PC-3 (cell line): ENCODE measurements at regions not wholly inside any gene's neighbourhood (a gene's known extent, or its start where the extent isn't known, plus 50 kb on each side); places are given as distances from the start of the nearest gene placed in this dataset.
A peak's percentile ranks its signal among the peaks of the same experiment; 100 is the strongest.

Experiments used
- ATAC-seq: fragments of 200-7000 bp; cut with Tn5 transposase; 2 replicates; pipeline ENCODE4 v1.9.1; 2020; ENCODE audit warnings: mild to moderate bottlenecking, moderate library complexity
- BruUV-seq: library from RNA; stranded (reverse); fragments of 400-500 nt; replicated peaks from 2 replicates; lab custom pipeline; 2021; lab: Mats Ljungman, UMichigan
- CTCF ChIA-PET: fragments of 300-600 bp; sonication (Branson Sonifier 250); formaldehyde crosslinking; loops from one replicate; lab custom pipeline; 2022; ENCODE audit warnings: antibody characterized with exemption; lab: Charles Lee
- POLR2A ChIA-PET: fragments of 300-600 bp; sonication (Branson Sonifier 250); formaldehyde crosslinking; loops from one replicate; lab custom pipeline; 2022; ENCODE audit warnings: antibody characterized with exemption; ENCODE audit not compliant: unreplicated experiment; lab: Charles Lee
- DNase-seq: peaks from one replicate; pipeline ENCODE4 v3.0.0-alpha.2; 2015
- H2AFZ ChIP-seq: fragments of 300-600 bp; sonication (generic); 2 replicates; pipeline ENCODE4 v1.6.0; 2016; ENCODE audit warnings: antibody characterized with exemption, low read length
- H3F3A ChIP-seq: fragments of 300-600 bp; sonication (generic); one replicate; pipeline ENCODE4 v1.6.0; 2017; ENCODE audit warnings: antibody characterized with exemption, low read length, control low read depth, mild to moderate bottlenecking; ENCODE audit not compliant: unreplicated experiment
- H3K27ac ChIP-seq: fragments of 300-600 bp; sonication (generic); 2 replicates; pipeline ENCODE4 v1.5.1; 2016; ENCODE audit warnings: mild to moderate bottlenecking, low read length
- H3K27me3 ChIP-seq: fragments of 300-600 bp; sonication (generic); 2 replicates; pipeline ENCODE4 v1.6.1; 2016; ENCODE audit warnings: low read length, mixed read lengths
- H3K36me3 ChIP-seq: fragments of 300-600 bp; sonication (generic); 2 replicates; pipeline ENCODE4 v1.6.1; 2016; ENCODE audit warnings: low read depth, mixed run types, low read length, mixed read lengths
- H3K4me1 ChIP-seq: fragments of 300-600 bp; sonication (generic); 2 replicates; pipeline ENCODE4 v1.5.1; 2016; ENCODE audit warnings: low read length; ENCODE audit not compliant: insufficient read depth
- H3K4me2 ChIP-seq: fragments of 300-600 bp; sonication (generic); 2 replicates; pipeline ENCODE4 v1.6.0; 2016; ENCODE audit warnings: low read length
- H3K4me3 ChIP-seq: fragments of 300-600 bp; sonication (generic); 2 replicates; pipeline ENCODE4 v1.5.1; 2016; ENCODE audit warnings: mild to moderate bottlenecking, low read length, mixed read lengths
- H3K79me2 ChIP-seq: fragments of 300-600 bp; sonication (generic); 2 replicates; pipeline ENCODE4 v1.6.1; 2017; ENCODE audit warnings: low read length, mixed read lengths
- H3K9ac ChIP-seq: fragments of 300-600 bp; sonication (generic); 2 replicates; pipeline ENCODE4 v1.6.0; 2016; ENCODE audit warnings: mild to moderate bottlenecking, low read length
- H3K9me2 ChIP-seq: fragments of 300-600 bp; sonication (generic); replicated peaks from 2 replicates; pipeline ENCODE4 v1.6.1; 2016; ENCODE audit warnings: mixed run types, low read length, mixed read lengths
- H3K9me3 ChIP-seq: fragments of 300-600 bp; sonication (generic); 2 replicates; pipeline ENCODE4 v1.6.1; 2016; ENCODE audit warnings: low read length, mixed read lengths
- H4K20me1 ChIP-seq: fragments of 300-600 bp; sonication (generic); 2 replicates; pipeline ENCODE4 v1.6.1; 2016; ENCODE audit warnings: low read length, mixed read lengths
- EZH2 ChIP-seq: fragments of 300-600 bp; sonication (generic); IDR thresholded peaks from one replicate; pipeline ENCODE4 v1.6.1; 2017; ENCODE audit warnings: antibody characterized with exemption, mild to moderate bottlenecking, low read length; ENCODE audit not compliant: unreplicated experiment
- EZH2phosphoT487 ChIP-seq: fragments of 300-600 bp; sonication (generic); IDR thresholded peaks from 2 replicates; pipeline ENCODE4 v1.6.1; 2018; ENCODE audit warnings: mild to moderate bottlenecking, antibody characterized with exemption, low read length, borderline replicate concordance
- intact Hi-C: fragments of 100-400 bp; cut with micrococcal nuclease; formaldehyde crosslinking; loops from 2 replicates; pipeline ENCODE4 v1.9.0; 2023
- TF ChIP-seq, protein P1 (sequence below): fragments of 300-600 bp; sonication (generic); conservative IDR thresholded peaks from 2 replicates; pipeline ENCODE4 v1.5.1; 2017; ENCODE audit warnings: antibody characterized with exemption, low read depth, mild to moderate bottlenecking, low read length

DNA sequence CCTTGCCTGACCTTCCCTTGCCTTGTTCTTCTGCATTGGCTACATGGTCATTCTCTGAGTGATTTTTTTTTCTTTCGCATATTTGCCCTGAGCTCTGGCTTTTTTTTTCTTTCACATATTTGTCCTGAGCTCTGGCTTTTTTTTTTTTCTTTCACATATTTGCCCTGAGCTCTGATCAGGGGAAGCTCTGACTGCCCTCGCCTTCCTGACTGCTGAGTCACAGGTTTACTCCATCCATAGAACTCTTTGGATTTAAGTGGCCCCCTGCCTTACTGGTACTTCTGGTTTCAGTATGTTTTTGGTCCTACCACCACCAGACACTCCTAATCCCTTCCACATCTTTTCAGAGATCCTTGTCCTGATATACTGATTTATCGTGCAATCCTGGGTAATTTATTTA lies 201.1 kb downstream of the OGFRL1 start:
- Histone ChIP-seq H4K20me1 (no peaks in the 10 kb centered on the region), H3K4me1 (peaks cover 14% of the 10 kb centered on the region), H3K79me2 (no peaks in the 10 kb centered on the region), H3K9ac (no peak overlapping the region), H3K36me3 (no peaks in the 10 kb centered on the region), H3K27ac (0 out of 2 replicates have a peak overlapping the region, but pooled peaks have one; percentile 11), H3K9me2 (no peaks in the 10 kb centered on the region), H3K27me3 (no peaks in the 10 kb centered on the region), H3K4me2 (peak overlapping the region; percentile 56; the same call in 1 of the 2 replicates), H2AFZ (peak overlapping the region; percentile 2; the same call in 1 of the 2 replicates), H3K4me3 (no peak overlapping the region), H3F3A (no peaks in the 10 kb centered on the region), H3K9me3 (no peaks in the 10 kb centered on the region)
- DNase-seq (peak; percentile 73), ATAC-seq (peak; percentile 74)
- no TSS peak for BruUV-seq
- CTCF ChIA-PET: no interaction called here
- intact Hi-C loops: no loop called here
- TF ChIP-seq EZH2phosphoT487 (no peak), EZH2 (no peak)
- TF ChIP-seq, protein P1, sequence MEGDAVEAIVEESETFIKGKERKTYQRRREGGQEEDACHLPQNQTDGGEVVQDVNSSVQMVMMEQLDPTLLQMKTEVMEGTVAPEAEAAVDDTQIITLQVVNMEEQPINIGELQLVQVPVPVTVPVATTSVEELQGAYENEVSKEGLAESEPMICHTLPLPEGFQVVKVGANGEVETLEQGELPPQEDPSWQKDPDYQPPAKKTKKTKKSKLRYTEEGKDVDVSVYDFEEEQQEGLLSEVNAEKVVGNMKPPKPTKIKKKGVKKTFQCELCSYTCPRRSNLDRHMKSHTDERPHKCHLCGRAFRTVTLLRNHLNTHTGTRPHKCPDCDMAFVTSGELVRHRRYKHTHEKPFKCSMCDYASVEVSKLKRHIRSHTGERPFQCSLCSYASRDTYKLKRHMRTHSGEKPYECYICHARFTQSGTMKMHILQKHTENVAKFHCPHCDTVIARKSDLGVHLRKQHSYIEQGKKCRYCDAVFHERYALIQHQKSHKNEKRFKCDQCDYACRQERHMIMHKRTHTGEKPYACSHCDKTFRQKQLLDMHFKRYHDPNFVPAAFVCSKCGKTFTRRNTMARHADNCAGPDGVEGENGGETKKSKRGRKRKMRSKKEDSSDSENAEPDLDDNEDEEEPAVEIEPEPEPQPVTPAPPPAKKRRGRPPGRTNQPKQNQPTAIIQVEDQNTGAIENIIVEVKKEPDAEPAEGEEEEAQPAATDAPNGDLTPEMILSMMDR: no peak
- POLR2A ChIA-PET: interaction anchor here (0.7 kb wide), 1 partner anchor 189 kb away, joined by 5 read pairs; no protein-coding TSS in a partner anchor

DNA sequence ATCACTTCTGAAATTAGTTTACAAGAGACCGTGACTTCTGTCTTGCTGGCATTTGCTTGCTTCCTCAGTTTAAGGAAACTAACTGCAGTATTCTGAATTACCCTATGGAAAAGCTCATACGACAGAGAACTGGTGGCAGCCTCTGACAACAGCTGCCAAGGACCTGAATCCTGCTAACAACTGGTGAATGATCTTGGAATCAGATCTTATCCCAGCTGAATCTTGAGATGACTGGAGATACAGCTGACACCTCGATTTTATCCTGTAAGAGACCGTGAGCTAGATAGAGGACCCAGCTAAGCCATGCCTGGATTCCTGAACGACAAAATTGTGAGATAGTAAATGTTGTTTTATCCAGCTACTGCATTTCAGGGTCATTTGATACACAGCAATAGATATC lies 202.3 kb downstream of the OGFRL1 start:
- ATAC-seq: no peak
- no peak overlapping the region for H3K27ac ChIP-seq

DNA sequence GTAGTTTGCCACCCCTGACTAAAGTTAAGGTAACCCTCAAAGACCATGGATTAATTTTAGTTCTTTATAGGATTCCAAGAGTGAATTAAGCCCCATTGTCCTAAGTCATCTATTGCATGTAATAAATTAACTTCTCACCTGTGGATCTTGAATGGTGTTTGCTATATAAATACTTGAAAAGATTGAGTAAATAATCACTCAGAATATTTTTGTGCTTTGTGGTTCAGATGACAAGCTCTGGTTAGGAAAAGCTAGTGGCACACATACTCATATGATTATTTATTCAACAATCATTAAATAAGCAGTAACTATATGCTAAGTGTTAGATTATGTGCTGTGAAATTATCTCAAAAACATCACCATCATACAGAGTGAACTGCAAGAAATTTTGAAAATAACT lies 203.2 kb downstream of the OGFRL1 start:
- H3K9me3 ChIP-seq: no peaks in the 10 kb centered on the region
- H3K9me2 ChIP-seq: no peaks in the 10 kb centered on the region
- H3K4me2 ChIP-seq: no peak overlapping the region
- H3K27me3 ChIP-seq: no peaks in the 10 kb centered on the region
- no peak overlapping the region for H3K9ac ChIP-seq
- TF ChIP-seq EZH2 (no peak), EZH2phosphoT487 (no peak)
- TF ChIP-seq, protein P1: no peak
- H4K20me1 ChIP-seq: no peaks in the 10 kb centered on the region
- peaks cover 14% of the 10 kb centered on the region for H3K4me1 ChIP-seq
- H3K36me3 ChIP-seq: no peaks in the 10 kb centered on the region
- no TSS peak for BruUV-seq
- intact Hi-C loops: no loop called here
- ChIA-PET CTCF (no interaction called here), POLR2A (no interaction called here)
- H3K27ac ChIP-seq: no peak overlapping the region
- H3K79me2 ChIP-seq: no peaks in the 10 kb centered on the region
- no peak overlapping the region for H3K4me3 ChIP-seq
- no peaks in the 10 kb centered on the region for H3F3A ChIP-seq
- H2AFZ ChIP-seq: no peak overlapping the region
- DNase-seq (no peak), ATAC-seq (no peak)

More for the DNA sequence above, 202.3 kb downstream of the OGFRL1 start:
- Histone ChIP-seq H3K4me2 (no peak overlapping the region), H3K9me2 (no peaks in the 10 kb centered on the region), H3K36me3 (no peaks in the 10 kb centered on the region), H3F3A (no peaks in the 10 kb centered on the region), H3K9ac (no peak overlapping the region), H2AFZ (no peak overlapping the region), H3K4me1 (peaks cover 14% of the 10 kb centered on the region), H3K4me3 (no peak overlapping the region), H4K20me1 (no peaks in the 10 kb centered on the region), H3K9me3 (no peaks in the 10 kb centered on the region), H3K27me3 (no peaks in the 10 kb centered on the region), H3K79me2 (no peaks in the 10 kb centered on the region)
- TF ChIP-seq EZH2 (no peak), EZH2phosphoT487 (no peak)
- TF ChIP-seq, protein P1: no peak
- ChIA-PET POLR2A (no interaction called here), CTCF (no interaction called here)
- intact Hi-C loops: no loop called here
- BruUV-seq: no TSS peak
- DNase-seq: no peak
